ENCODE measurements at regions not wholly inside any gene's neighbourhood (a gene's known extent, or its start where the extent isn't known, plus 50 kb on each side); places are given as distances from the start of the nearest gene placed in this dataset.

- TF ChIP-seq, protein P1, sequence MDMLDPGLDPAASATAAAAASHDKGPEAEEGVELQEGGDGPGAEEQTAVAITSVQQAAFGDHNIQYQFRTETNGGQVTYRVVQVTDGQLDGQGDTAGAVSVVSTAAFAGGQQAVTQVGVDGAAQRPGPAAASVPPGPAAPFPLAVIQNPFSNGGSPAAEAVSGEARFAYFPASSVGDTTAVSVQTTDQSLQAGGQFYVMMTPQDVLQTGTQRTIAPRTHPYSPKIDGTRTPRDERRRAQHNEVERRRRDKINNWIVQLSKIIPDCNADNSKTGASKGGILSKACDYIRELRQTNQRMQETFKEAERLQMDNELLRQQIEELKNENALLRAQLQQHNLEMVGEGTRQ (IDR thresholded peaks at IDR 0.05; ENCODE audit: low read depth, low read length), result no peak
- TF ChIP-seq RFX5 (IDR thresholded peaks at IDR 0.05; ENCODE audit: low read depth, low read length), result no peak
- TF ChIP-seq, protein P2, sequence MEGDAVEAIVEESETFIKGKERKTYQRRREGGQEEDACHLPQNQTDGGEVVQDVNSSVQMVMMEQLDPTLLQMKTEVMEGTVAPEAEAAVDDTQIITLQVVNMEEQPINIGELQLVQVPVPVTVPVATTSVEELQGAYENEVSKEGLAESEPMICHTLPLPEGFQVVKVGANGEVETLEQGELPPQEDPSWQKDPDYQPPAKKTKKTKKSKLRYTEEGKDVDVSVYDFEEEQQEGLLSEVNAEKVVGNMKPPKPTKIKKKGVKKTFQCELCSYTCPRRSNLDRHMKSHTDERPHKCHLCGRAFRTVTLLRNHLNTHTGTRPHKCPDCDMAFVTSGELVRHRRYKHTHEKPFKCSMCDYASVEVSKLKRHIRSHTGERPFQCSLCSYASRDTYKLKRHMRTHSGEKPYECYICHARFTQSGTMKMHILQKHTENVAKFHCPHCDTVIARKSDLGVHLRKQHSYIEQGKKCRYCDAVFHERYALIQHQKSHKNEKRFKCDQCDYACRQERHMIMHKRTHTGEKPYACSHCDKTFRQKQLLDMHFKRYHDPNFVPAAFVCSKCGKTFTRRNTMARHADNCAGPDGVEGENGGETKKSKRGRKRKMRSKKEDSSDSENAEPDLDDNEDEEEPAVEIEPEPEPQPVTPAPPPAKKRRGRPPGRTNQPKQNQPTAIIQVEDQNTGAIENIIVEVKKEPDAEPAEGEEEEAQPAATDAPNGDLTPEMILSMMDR (conservative IDR thresholded peaks at IDR 0.05; ENCODE audit: low read depth, low read length), result no peak
- no peak for TF ChIP-seq SMC3 (IDR thresholded peaks at IDR 0.05; ENCODE audit: low read depth, low read length)
Observed at GRCh38 chrX:145099204-145099603, 148.1 kb upstream of the SPANXN1 start.

Data from IMR-90 (cell line).